NOMO-1 treated with dmso at 0.1 percent for 144 hours (cell line): ENCODE measurements at regions not wholly inside any gene's neighbourhood (a gene's known extent, or its start where the extent isn't known, plus 50 kb on each side); places are given as distances from the start of the nearest gene placed in this dataset.

Source experiments
- DNase-seq: peaks from one replicate; lab custom pipeline; 2025; ENCODE audit not compliant: unreplicated experiment; lab: John Stamatoyannopoulos, UW

DNA sequence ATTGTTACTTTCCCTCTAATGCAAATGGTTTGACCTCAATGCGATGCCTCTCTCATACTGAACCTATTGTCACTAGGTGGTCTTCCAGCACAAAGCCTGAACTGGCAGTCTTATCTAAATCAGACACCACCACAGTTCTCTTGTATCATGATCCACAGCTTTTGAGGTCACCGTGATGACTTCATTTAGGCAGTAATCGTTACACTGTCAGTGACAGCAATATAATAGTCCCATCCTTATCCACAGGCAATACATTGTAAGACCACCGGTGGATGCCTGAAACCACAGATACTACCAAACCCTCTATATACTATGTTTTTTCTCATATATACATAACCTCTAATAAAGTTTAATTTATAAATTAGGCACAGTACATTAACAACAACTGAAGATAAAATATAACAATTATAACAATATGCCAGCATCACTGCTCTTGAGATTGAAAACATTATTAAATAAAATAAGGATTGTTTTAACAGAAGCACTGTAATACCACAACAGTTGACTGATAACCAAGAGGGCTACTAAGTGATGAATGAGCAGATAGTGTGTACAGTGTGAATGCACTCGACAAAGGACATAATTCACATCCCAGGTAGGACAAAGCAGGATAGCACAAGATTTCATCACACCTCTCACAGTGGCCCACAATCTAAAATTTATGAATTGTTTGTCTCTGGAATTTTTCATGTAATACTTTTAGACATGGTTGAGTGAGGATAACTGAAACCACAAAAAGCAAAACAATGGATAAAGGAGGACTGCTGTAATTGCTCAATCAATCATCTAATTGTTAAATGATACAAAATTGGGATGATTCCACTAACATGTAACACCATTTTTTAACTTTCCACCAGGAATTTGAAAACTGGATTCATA, 419.4 kb downstream of the CENPC start:
- no peak for DNase-seq

- no peak for DNase-seq
Observed at GRCh38 chr4:67124716-67125115, 420.6 kb downstream of the CENPC start.

GRCh38 chr4:67122029-67122428, 423.3 kb downstream of the CENPC start:
- no peak for DNase-seq

- no peak for DNase-seq
Observed at GRCh38 chr4:67120369-67120768, 424.9 kb downstream of the CENPC start.

DNA sequence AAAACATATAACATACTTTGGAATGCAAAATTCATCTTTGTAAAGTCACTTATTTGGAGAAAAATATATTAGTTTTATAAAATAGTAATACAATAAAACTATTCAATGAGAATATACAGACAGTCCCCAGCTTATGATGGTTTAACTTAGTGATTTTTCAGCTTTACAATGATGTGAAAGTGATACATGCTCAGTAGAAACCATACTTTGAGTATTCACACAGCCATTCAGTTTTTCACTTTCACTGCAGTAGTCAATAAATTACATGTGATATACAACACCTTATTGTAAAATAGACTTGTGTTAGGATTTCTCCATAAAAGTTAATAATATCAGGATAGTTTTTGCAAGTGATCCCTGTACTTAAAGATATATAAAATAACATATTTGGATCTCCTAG, 436.0 kb downstream of the CENPC start:
- no peak for DNase-seq

DNA sequence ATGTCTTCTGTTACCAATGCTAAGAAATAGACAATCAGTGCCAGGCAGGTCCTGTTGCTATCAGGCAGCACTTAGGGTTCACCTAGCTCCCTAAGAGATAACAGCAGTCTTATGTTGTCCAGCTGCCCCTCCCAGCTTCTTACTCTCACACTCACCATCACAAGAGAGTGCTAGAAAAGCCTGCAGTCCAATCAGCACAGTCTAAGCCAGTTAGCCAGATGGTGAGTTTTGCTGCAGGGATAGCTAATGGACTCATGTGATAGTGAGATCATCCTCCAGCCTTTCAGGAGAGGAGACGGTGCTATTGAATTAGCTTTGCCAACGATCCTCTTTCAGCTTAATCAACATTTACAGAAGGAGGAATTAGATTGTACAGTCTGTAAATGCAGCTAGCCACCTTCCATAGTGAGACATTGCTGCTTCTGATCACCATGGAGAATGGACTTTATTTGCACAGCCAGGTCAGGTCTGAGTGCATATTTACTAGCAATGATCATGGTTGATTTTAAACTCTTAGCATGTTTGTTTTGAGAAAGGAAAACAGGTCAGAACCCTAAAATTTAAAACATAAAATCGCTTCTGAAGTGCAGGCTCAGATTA, 438.3 kb downstream of the CENPC start:
- no peak for DNase-seq

- no peak for DNase-seq
Observed at GRCh38 chr4:67104145-67104544, 441.2 kb downstream of the CENPC start.

DNA sequence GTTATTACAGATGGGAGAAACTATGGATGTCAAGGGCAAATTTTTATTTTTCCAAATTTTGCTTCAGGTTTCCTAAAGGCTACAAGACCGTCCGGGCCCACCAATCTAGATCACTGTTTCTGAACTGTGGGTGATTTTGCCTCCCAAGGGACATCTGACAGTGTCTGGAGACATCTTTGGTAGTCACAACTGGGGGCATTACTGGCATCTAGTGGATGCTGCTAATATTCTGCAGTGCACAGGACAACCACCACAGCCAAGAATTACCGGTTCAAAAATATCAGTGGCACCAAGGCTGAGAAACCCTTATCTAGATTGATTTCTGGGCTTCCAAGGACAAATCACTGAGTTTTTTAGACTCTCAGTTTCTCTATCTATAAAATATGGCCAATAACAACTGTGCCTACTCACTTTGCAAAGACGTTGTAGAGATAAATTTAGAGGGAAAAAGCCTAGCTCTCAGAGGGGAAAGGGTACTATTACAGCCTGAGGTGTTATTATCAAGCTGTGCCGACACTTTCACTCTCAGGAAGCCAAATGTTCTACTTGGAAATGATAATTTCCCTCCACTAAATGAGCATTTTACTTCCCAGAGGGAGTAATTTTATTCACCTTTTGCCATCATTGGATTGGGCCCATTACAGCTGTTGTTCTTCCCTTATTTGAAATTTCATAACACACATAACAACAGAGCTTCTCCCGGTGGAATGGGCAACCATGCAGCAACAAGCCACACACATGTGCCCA, 442.1 kb downstream of the CENPC start:
- DNase-seq, result no peak

GRCh38 chr4:67101612-67102011, 443.7 kb downstream of the CENPC start:
- no peak for DNase-seq

GRCh38 chr4:67092351-67092750, 453.0 kb downstream of the CENPC start:
- no peak for DNase-seq

- DNase-seq, result no peak
Observed at GRCh38 chr4:67091673-67092072, 453.6 kb downstream of the CENPC start.

DNA sequence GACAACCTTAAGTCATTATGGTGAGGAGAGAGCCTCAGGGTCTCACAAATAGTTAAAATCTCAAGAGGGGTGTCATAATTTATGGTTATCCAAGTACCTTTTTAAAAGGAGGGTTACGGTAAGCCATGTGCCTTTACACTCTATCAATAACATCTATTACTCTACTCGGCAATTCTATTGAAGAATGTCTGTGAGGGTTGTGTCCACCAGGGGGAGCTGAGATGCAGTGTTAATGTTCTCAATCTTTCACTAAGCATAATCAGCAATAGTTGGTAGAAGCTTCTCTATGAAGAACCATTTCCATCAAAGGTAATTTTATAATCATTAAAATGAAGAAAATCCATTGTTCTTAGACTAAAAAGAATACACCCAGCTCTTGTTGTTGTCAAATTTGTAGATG, 457.4 kb downstream of the CENPC start:
- no peak for DNase-seq

GRCh38 chr4:67084783-67085182, 460.5 kb downstream of the CENPC start:
- DNase-seq, result no peak

DNA sequence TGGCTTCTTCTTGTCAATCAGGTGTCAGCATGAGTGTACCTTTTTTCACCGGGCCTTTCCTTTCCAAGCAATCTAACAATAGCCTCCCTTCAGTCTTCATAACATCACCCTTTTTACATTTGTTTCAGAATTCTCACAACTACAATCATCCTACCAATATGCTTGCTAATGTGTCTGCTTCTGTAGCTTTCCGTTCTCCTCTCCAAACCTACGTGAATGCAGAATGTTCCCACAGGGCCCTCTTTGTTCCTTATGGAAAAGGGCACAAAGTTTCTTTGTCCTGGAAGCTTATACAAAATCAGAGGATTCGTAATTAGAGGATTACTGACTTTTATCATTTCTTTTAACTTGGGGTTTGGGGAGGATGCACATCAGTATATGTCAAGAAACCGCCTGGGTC, 461.8 kb downstream of the CENPC start:
- DNase-seq, result no peak

GRCh38 chr4:67082746-67083145, 462.6 kb downstream of the CENPC start:
- no peak for DNase-seq

DNA sequence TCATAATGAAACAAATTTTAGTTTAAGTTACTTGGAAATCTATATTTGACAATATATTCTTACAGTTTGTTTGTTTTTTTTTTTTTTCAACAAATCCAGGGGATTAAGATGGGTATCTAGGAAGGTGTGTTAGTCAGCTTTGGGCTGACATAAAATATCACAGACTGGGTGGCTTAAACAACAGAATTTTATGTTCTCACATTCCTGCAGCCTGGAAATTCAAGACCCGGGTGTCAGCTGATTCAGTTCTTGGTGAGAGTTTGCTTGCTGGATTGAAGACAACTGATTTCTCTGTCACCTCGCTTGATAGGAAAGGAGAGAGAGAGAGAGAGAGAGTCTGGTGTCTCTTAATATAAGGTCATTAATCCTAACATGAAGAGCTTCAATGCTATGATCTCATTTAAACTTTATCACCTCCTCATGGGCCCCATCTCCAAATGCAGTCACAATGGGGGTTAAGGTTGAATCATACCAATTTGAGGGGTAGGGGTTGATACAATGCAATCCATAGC, 465.2 kb downstream of the CENPC start:
- DNase-seq, result no peak

DNA sequence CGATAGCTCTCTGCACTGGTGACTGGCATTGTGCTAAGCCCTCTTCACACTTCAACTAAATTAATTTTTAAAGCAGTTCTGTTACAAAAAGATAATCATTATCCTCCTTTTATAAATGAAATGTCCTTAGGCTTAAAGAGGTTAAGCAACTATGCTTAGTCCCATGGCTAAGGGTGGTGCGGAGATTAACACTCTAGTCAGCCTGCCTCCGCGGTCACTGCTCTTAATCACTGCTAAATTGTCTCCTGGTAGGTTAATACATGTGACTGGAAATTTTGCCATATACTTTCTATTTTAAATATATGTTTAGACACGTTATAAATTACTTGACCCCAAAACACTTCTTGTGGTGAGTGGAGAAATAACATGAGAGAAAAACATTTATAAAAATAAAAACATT, 473.7 kb downstream of the CENPC start:
- DNase-seq, result no peak

GRCh38 chr4:67055319-67055718, 490.0 kb downstream of the CENPC start:
- DNase-seq, result no peak

GRCh38 chr4:67054896-67055295, 490.4 kb downstream of the CENPC start:
- DNase-seq, result no peak

GRCh38 chr4:67052814-67053675, 492.3 kb downstream of the CENPC start:
- DNase-seq, result no peak
